HepG2 (cell line): ENCODE measurements at regions not wholly inside any gene's neighbourhood (a gene's known extent, or its start where the extent isn't known, plus 50 kb on each side); places are given as distances from the start of the nearest gene placed in this dataset.

Source experiments
- ATAC-seq: fragments of 200-7000 bp; cut with Tn5 transposase; 3 replicates; pipeline ENCODE4 v1.9.1; 2020; ENCODE audit warnings: mild to moderate bottlenecking, moderate library complexity
- BruUV-seq: library from RNA; stranded (reverse); fragments of 400-500 nt; replicated peaks from 2 replicates; lab custom pipeline; 2021; lab: Mats Ljungman, UMichigan
- CTCF ChIA-PET: fragments of 300-600 bp; formaldehyde crosslinking; extraction: SDS; loops from one replicate; lab custom pipeline; 2021; ENCODE audit warnings: low total read pairs, inconsistent platforms, low intra/inter-chr PET ratio; lab: Yijun Ruan, JAX
- POLR2A ChIA-PET: fragments of 350-600 bp; sonication (Branson Sonifier 250); formaldehyde crosslinking; loops from one replicate; lab custom pipeline; 2020; ENCODE audit warnings: antibody characterized with exemption, inconsistent platforms; lab: Yijun Ruan, JAX
- DNase-seq: peaks from one replicate; pipeline ENCODE4 v3.0.0-alpha.2; 2015; ENCODE audit warnings: low spot score
- FAIRE-seq: peaks from 3 replicates; lab custom pipeline; 2011; peaks lifted over from hg19 to GRCh38; lab: Jason Lieb, UNC
- H2AFZ ChIP-seq: one replicate; pipeline ENCODE4 v1.6.1; 2011; ENCODE audit warnings: low read length, inconsistent platforms
- H3K27ac ChIP-seq: fragments of 300-600 bp; 3 replicates; pipeline ENCODE4 v1.8.0; 2011; ENCODE audit warnings: mixed run types, mild to moderate bottlenecking, mixed read lengths, low read length, inconsistent platforms; ENCODE audit not compliant: insufficient read depth; ENCODE audit errors: extremely low read length
- H3K27me3 ChIP-seq, 2 experiments: fragments of 200-600 bp in 1 of 2; 2 replicates in 1 of 2; 3 replicates in 1 of 2; pipeline versions ENCODE4 v1.6.0 to v1.8.0; 2011; ENCODE audit warnings: low read length in 2 of 2, mild to moderate bottlenecking in 2 of 2, moderate library complexity in 2 of 2, inconsistent platforms in 1 of 2; ENCODE audit not compliant: insufficient read depth in 2 of 2, control insufficient read depth in 1 of 2
- H3K36me3 ChIP-seq, 2 experiments: fragments of 200-600 bp in 1 of 2; replicated peaks in 1 of 2; 2 replicates in 1 of 2; 3 replicates in 1 of 2; pipeline versions ENCODE4 v1.5.1 to v1.8.0; 2011; ENCODE audit warnings: low read length in 2 of 2, inconsistent platforms in 1 of 2; ENCODE audit not compliant: insufficient read depth in 2 of 2, control insufficient read depth in 1 of 2
- H3K4me1 ChIP-seq: 2 replicates; pipeline ENCODE4 v1.5.1; 2012; ENCODE audit warnings: low read length, inconsistent platforms; ENCODE audit not compliant: insufficient read depth
- H3K4me2 ChIP-seq: 2 replicates; pipeline ENCODE4 v1.6.0; 2011; ENCODE audit warnings: low read depth, low read length, inconsistent platforms
- H3K4me3 ChIP-seq, 3 experiments: fragments of 200-600 bp in 1 of 3; sonication (generic), shearing (Covaris generic) in 1 of 3; replicated peaks in 1 of 3; 2 replicates each; pipeline ENCODE4 v1.5.1; 2011 to 2016; ENCODE audit warnings: low read length in 3 of 3, inconsistent platforms in 2 of 3, low read depth in 2 of 3, mild to moderate bottlenecking in 2 of 3, control low read depth in 1 of 3, mixed read lengths in 1 of 3; ENCODE audit not compliant: insufficient read depth in 1 of 3
- H3K79me2 ChIP-seq: one replicate; pipeline ENCODE4 v1.6.1; 2011; ENCODE audit warnings: low read length, inconsistent platforms; ENCODE audit not compliant: insufficient read depth
- H3K9ac ChIP-seq: 2 replicates; pipeline ENCODE4 v1.6.0; 2011; ENCODE audit warnings: mild to moderate bottlenecking, low read depth, low read length, inconsistent platforms; ENCODE audit not compliant: insufficient read depth
- H3K9me3 ChIP-seq: 2 replicates; pipeline ENCODE4 v1.5.1; 2012; ENCODE audit warnings: mild to moderate bottlenecking, low read length
- H4K20me1 ChIP-seq: 2 replicates; pipeline ENCODE4 v1.6.0; 2011; ENCODE audit warnings: inconsistent platforms, mild to moderate bottlenecking, low read length, moderate library complexity; ENCODE audit not compliant: insufficient read depth
- ERF ChIP-seq: IDR thresholded peaks from 2 replicates; pipeline ENCODE4 v1.6.1; 2018; ENCODE audit warnings: missing biosample characterization, missing genetic modification reagents
- HNRNPH1 ChIP-seq: fragments of 200-400 bp; formaldehyde crosslinking; optimal IDR thresholded peaks from 2 replicates; pipeline ENCODE3; 2017; ENCODE audit warnings: mild to moderate bottlenecking, low read depth, low read length
- MAFK ChIP-seq, 2 experiments: IDR thresholded peaks in 1 of 2; conservative IDR thresholded peaks in 1 of 2; 2 replicates each; pipeline ENCODE4 v1.6.1; 2011; ENCODE audit warnings: improper control_type of control experiment in 2 of 2, low read length in 2 of 2
- MED13 ChIP-seq: sonication (generic); formaldehyde crosslinking; IDR thresholded peaks from 2 replicates; pipeline ENCODE4 v1.5.0; 2020; ENCODE audit warnings: missing genetic modification reagents
- NFYB ChIP-seq: sonication (generic); formaldehyde crosslinking; IDR thresholded peaks from 2 replicates; pipeline ENCODE4 v1.4.0; 2020; ENCODE audit warnings: missing genetic modification reagents
- RCOR2 ChIP-seq: IDR thresholded peaks from 2 replicates; pipeline ENCODE4 v1.6.1; 2016; ENCODE audit warnings: missing biosample characterization, missing genetic modification reagents
- ZNF256 ChIP-seq: sonication (generic); formaldehyde crosslinking; conservative IDR thresholded peaks from 2 replicates; pipeline ENCODE4 v1.4.0; 2020; ENCODE audit warnings: missing genetic modification reagents
- ZNF292 ChIP-seq: sonication (generic); formaldehyde crosslinking; IDR thresholded peaks from 2 replicates; pipeline ENCODE4 v1.8.1; 2022; ENCODE audit warnings: mild to moderate bottlenecking, low read depth, missing genetic modification reagents, borderline replicate concordance
- ZNF766 ChIP-seq: sonication (generic); formaldehyde crosslinking; IDR thresholded peaks from 2 replicates; pipeline ENCODE4 v1.5.0; 2020; ENCODE audit warnings: missing genetic modification reagents, borderline replicate concordance
- ZNF777 ChIP-seq: sonication (generic); formaldehyde crosslinking; IDR thresholded peaks from 2 replicates; pipeline ENCODE4 v1.4.0; 2020; ENCODE audit warnings: missing genetic modification reagents
- ZNF781 ChIP-seq: sonication (generic); formaldehyde crosslinking; IDR thresholded peaks from 2 replicates; pipeline ENCODE4 v1.5.1; 2020; ENCODE audit warnings: borderline replicate concordance, mild to moderate bottlenecking, missing genetic modification reagents; ENCODE audit errors: not compliant biosample characterization
- ZNF850 ChIP-seq: sonication (generic); formaldehyde crosslinking; conservative IDR thresholded peaks from 2 replicates; pipeline ENCODE4 v1.9.0; 2021; ENCODE audit warnings: mild to moderate bottlenecking, missing genetic modification reagents
- ZSCAN9 ChIP-seq: IDR thresholded peaks from 2 replicates; pipeline ENCODE4 v1.6.1; 2016; ENCODE audit warnings: borderline replicate concordance
- whole genome bisulfite sequencing: methylation state at CpG from one replicate; pipeline ENCODE4 v1.1.6; 2017; ENCODE audit warnings: low lambda C conversion rate; 5-methylcytosine and 5-hydroxymethylcytosine counted together
- in situ Hi-C: cut with HindIII; loops from 2 replicates; pipeline ENCODE4 v1.10.0; 2017; ENCODE audit warnings: low pct_unique_long_range_greater_than_20kb; ENCODE audit not compliant: extremely low pct_ligation_motif_present
- intact Hi-C: fragments of 100-400 bp; cut with micrococcal nuclease; formaldehyde crosslinking; loops from one replicate; pipeline ENCODE4 v1.10.0; 2022; ENCODE audit not compliant: unreplicated experiment
- TF ChIP-seq, protein P1 (sequence below), 2 experiments: sonication (generic) in 1 of 2; formaldehyde crosslinking in 1 of 2; IDR thresholded peaks; 2 replicates each; pipeline versions ENCODE4 v1.4.0 to v1.6.1; 2016 to 2020; ENCODE audit warnings: borderline replicate concordance in 1 of 2, low read depth in 1 of 2, mild to moderate bottlenecking in 1 of 2, missing genetic modification reagents in 1 of 2
- TF ChIP-seq, protein P2 (sequence below): sonication (generic); formaldehyde crosslinking; IDR thresholded peaks from 2 replicates; pipeline ENCODE4 v1.5.0; 2020; ENCODE audit warnings: missing genetic modification reagents, mild to moderate bottlenecking, borderline replicate concordance
- TF ChIP-seq, protein P3 (sequence below): sonication (generic); formaldehyde crosslinking; IDR thresholded peaks from 2 replicates; pipeline ENCODE4 v1.4.0; 2020; ENCODE audit warnings: missing genetic modification reagents
- TF ChIP-seq, protein P4 (sequence below): sonication (generic); formaldehyde crosslinking; IDR thresholded peaks from 2 replicates; pipeline ENCODE4 v1.4.0; 2020; ENCODE audit warnings: missing genetic modification reagents

DNA sequence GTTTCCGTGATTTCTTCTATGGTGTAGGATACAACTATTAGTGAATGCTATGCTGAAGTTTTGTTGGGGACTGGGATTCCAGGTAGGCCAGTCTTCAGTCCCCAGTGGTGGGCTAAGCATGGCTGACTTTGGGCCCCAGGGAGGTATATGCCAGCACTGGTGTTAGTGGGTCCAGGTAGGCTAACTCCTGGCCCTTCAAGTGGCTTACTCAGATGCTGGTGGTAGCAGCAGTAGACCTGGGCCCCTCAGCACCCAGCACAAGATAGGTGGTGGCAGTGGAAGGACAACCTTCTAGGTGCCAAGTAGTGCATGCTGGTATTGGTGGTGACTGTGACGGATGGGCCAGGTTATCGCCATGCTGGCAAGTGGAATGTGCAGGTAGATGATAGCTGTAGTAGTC, 955.1 kb downstream of the TMTC2 start:
- TF ChIP-seq, protein P1, sequence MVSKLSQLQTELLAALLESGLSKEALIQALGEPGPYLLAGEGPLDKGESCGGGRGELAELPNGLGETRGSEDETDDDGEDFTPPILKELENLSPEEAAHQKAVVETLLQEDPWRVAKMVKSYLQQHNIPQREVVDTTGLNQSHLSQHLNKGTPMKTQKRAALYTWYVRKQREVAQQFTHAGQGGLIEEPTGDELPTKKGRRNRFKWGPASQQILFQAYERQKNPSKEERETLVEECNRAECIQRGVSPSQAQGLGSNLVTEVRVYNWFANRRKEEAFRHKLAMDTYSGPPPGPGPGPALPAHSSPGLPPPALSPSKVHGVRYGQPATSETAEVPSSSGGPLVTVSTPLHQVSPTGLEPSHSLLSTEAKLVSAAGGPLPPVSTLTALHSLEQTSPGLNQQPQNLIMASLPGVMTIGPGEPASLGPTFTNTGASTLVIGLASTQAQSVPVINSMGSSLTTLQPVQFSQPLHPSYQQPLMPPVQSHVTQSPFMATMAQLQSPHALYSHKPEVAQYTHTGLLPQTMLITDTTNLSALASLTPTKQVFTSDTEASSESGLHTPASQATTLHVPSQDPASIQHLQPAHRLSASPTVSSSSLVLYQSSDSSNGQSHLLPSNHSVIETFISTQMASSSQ (IDR thresholded peaks at IDR 0.05; ENCODE audit: low read depth), result no peak
- TF ChIP-seq, protein P1 (CRISPR knock-in tag; IDR thresholded peaks at IDR 0.05; ENCODE audit: borderline replicate concordance), result no peak
- no peak for TF ChIP-seq HNRNPH1
- no peak for TF ChIP-seq MED13
- TF ChIP-seq RCOR2 (CRISPR knock-in tag), result no peak
- TF ChIP-seq, protein P2, sequence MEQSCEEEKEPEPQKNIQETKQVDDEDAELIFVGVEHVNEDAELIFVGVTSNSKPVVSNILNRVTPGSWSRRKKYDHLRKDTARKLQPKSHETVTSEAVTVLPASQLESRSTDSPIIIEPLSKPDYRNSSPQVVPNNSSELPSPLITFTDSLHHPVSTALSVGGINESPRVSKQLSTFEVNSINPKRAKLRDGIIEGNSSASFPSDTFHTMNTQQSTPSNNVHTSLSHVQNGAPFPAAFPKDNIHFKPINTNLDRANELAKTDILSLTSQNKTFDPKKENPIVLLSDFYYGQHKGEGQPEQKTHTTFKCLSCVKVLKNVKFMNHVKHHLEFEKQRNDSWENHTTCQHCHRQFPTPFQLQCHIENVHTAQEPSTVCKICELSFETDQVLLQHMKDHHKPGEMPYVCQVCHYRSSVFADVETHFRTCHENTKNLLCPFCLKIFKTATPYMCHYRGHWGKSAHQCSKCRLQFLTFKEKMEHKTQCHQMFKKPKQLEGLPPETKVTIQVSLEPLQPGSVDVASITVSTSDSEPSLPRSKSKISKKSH (CRISPR knock-in tag), result no peak
- TF ChIP-seq, protein P3, sequence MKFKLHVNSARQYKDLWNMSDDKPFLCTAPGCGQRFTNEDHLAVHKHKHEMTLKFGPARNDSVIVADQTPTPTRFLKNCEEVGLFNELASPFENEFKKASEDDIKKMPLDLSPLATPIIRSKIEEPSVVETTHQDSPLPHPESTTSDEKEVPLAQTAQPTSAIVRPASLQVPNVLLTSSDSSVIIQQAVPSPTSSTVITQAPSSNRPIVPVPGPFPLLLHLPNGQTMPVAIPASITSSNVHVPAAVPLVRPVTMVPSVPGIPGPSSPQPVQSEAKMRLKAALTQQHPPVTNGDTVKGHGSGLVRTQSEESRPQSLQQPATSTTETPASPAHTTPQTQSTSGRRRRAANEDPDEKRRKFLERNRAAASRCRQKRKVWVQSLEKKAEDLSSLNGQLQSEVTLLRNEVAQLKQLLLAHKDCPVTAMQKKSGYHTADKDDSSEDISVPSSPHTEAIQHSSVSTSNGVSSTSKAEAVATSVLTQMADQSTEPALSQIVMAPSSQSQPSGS (CRISPR knock-in tag), result no peak
- no peak for TF ChIP-seq ZNF850
- TF ChIP-seq ZNF766, result no peak
- TF ChIP-seq ZNF781 (CRISPR knock-in tag), result no peak
- TF ChIP-seq ZSCAN9, result no peak
- TF ChIP-seq ZNF292, result no peak
- TF ChIP-seq MAFK (conservative IDR thresholded peaks at IDR 0.05 in 1 of 2, IDR thresholded peaks at IDR 0.05 in 1 of 2; ENCODE audit: low read length in 2 of 2), result no peak
- TF ChIP-seq NFYB (CRISPR knock-in tag), result no peak
- no peak for TF ChIP-seq ERF
- TF ChIP-seq, protein P4, sequence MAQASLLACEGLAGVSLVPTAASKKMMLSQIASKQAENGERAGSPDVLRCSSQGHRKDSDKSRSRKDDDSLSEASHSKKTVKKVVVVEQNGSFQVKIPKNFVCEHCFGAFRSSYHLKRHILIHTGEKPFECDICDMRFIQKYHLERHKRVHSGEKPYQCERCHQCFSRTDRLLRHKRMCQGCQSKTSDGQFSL (CRISPR knock-in tag), result no peak
- TF ChIP-seq ZNF777 (CRISPR knock-in tag), result no peak
- no peak for TF ChIP-seq ZNF256 (CRISPR knock-in tag)
- TF ChIP-seq, all 625 proteins: peak for 0
- no peak for ATAC-seq
- no peaks in the 10 kb centered on the region for H3K4me1 ChIP-seq
- H3K79me2 ChIP-seq, result no peaks in the 10 kb centered on the region
- POLR2A ChIA-PET, result no interaction called here
- no peaks in the 10 kb centered on the region for H4K20me1 ChIP-seq
- CTCF ChIA-PET, result no interaction called here
- no peak overlapping the region for H3K27ac ChIP-seq
- FAIRE-seq, result no peak
- intact Hi-C loops (no loop called here), in situ Hi-C loops (no loop called here)
- no peak overlapping the region for H3K4me3 ChIP-seq
- WGBS, result 28% methylated on average over 3 of the region's 3 CpGs
- H3K36me3 ChIP-seq, result no peaks in the 10 kb centered on the region
- DNase-seq, result no peak
- no peaks in the 10 kb centered on the region for H3K27me3 ChIP-seq
- H3K9ac ChIP-seq, result no peak overlapping the region
- no TSS peak for BruUV-seq
- peaks cover 75% of the 10 kb centered on the region for H3K9me3 ChIP-seq
- no peak overlapping the region for H3K4me2 ChIP-seq
- H2AFZ ChIP-seq, result no peak overlapping the region
